IMR-90 (cell line): ENCODE measurements at regions not wholly inside any gene's neighbourhood (a gene's known extent, or its start where the extent isn't known, plus 50 kb on each side); places are given as distances from the start of the nearest gene placed in this dataset.

Source experiments
- ATAC-seq: fragments of 200-7000 bp; cut with Tn5 transposase; 2 replicates; pipeline ENCODE4 v1.9.1; 2020; ENCODE audit warnings: low read depth, mild to moderate bottlenecking, moderate library complexity
- BruUV-seq: library from RNA; stranded (reverse); fragments of 400-500 nt; replicated peaks from 2 replicates; lab custom pipeline; 2021; lab: Mats Ljungman, UMichigan
- CTCF ChIA-PET: fragments of 300-600 bp; formaldehyde crosslinking; extraction: SDS; loops from one replicate; lab custom pipeline; 2021; ENCODE audit warnings: antibody characterized with exemption; lab: Yijun Ruan, JAX
- POLR2A ChIA-PET: fragments of 300-600 bp; sonication (Branson Sonifier 250); formaldehyde crosslinking; loops from one replicate; lab custom pipeline; 2022; ENCODE audit warnings: antibody characterized with exemption; ENCODE audit not compliant: unreplicated experiment; lab: Charles Lee
- DNase-seq: peaks from one replicate; pipeline ENCODE4 v3.0.0; 2013
- H2AFZ ChIP-seq: replicated peaks from 2 replicates; pipeline ENCODE3; 2013; ENCODE audit warnings: low read length, mild to moderate bottlenecking; ENCODE audit not compliant: poor library complexity
- H2AK5ac ChIP-seq: 2 replicates; pipeline ENCODE4 v1.6.1; 2013; ENCODE audit warnings: low read depth, low read length, inconsistent platforms
- H2AK9ac ChIP-seq: replicated peaks from 2 replicates; pipeline ENCODE3; 2013; ENCODE audit warnings: mild to moderate bottlenecking, low read depth, low read length, moderate library complexity; ENCODE audit not compliant: poor library complexity
- H2BK120ac ChIP-seq: 2 replicates; pipeline ENCODE4 v1.6.1; 2013; ENCODE audit warnings: low read depth, low read length, inconsistent platforms
- H2BK15ac ChIP-seq: 3 replicates; pipeline ENCODE4 v1.6.1; 2013; ENCODE audit warnings: low read depth, low read length, inconsistent platforms
- H2BK20ac ChIP-seq: 2 replicates; pipeline ENCODE4 v1.6.1; 2013; ENCODE audit warnings: low read depth, mild to moderate bottlenecking, inconsistent platforms, low read length, moderate library complexity
- H2BK5ac ChIP-seq: 2 replicates; pipeline ENCODE4 v1.6.1; 2013; ENCODE audit warnings: mild to moderate bottlenecking, low read depth, low read length, inconsistent platforms; ENCODE audit not compliant: poor library complexity, severe bottlenecking
- H3K14ac ChIP-seq: replicated peaks from 2 replicates; pipeline ENCODE4 v1.6.1; 2013; ENCODE audit warnings: low read depth, low read length, inconsistent platforms
- H3K18ac ChIP-seq: 2 replicates; pipeline ENCODE4 v1.6.1; 2013; ENCODE audit warnings: low read depth, low read length, control low read depth
- H3K23ac ChIP-seq: 2 replicates; pipeline ENCODE4 v1.6.1; 2013; ENCODE audit warnings: low read depth, low read length, inconsistent platforms
- H3K27ac ChIP-seq: 2 replicates; pipeline ENCODE4 v1.5.1; 2013; ENCODE audit warnings: mild to moderate bottlenecking, control low read depth, low read length; ENCODE audit not compliant: insufficient read depth
- H3K27me3 ChIP-seq: 2 replicates; pipeline ENCODE4 v1.6.1; 2013; ENCODE audit warnings: low read length; ENCODE audit not compliant: control insufficient read depth, insufficient read depth
- H3K36me3 ChIP-seq: 2 replicates; pipeline ENCODE4 v1.6.1; 2013; ENCODE audit warnings: low read length, mixed read lengths; ENCODE audit not compliant: control insufficient read depth, insufficient read depth
- H3K4ac ChIP-seq: 2 replicates; pipeline ENCODE4 v1.6.1; 2013; ENCODE audit warnings: low read depth, low read length, inconsistent platforms
- H3K4me1 ChIP-seq: 2 replicates; pipeline ENCODE4 v1.6.1; 2013; ENCODE audit warnings: low read length, mixed read lengths; ENCODE audit not compliant: control insufficient read depth, insufficient read depth
- H3K4me2 ChIP-seq: 2 replicates; pipeline ENCODE4 v1.6.1; 2013; ENCODE audit warnings: low read depth, mild to moderate bottlenecking, control low read depth, low read length, moderate library complexity
- H3K4me3 ChIP-seq: 2 replicates; pipeline ENCODE4 v1.5.1; 2013; ENCODE audit warnings: low read depth, mild to moderate bottlenecking, control low read depth, low read length, moderate library complexity; ENCODE audit not compliant: insufficient read depth
- H3K56ac ChIP-seq: 2 replicates; pipeline ENCODE4 v1.6.1; 2013; ENCODE audit warnings: low read length, inconsistent platforms; ENCODE audit not compliant: insufficient read depth; ENCODE audit errors: extremely low read depth
- H3K79me1 ChIP-seq, 2 experiments: 2 replicates each; pipeline ENCODE4 v1.6.1; 2013; ENCODE audit warnings: low read length in 2 of 2, inconsistent platforms in 1 of 2, low read depth in 1 of 2
- H3K9ac ChIP-seq: 2 replicates; pipeline ENCODE4 v1.6.1; 2013; ENCODE audit warnings: low read depth, low read length, control low read depth
- H3K9me1 ChIP-seq: 2 replicates; pipeline ENCODE4 v1.6.1; 2013; ENCODE audit warnings: low read length, inconsistent platforms; ENCODE audit not compliant: insufficient read depth
- H3K9me3 ChIP-seq: 2 replicates; pipeline ENCODE4 v1.6.1; 2013; ENCODE audit warnings: low read length; ENCODE audit not compliant: control insufficient read depth, insufficient read depth
- H4K20me1 ChIP-seq: 2 replicates; pipeline ENCODE4 v1.6.1; 2013; ENCODE audit warnings: low read length, inconsistent platforms; ENCODE audit not compliant: insufficient read depth
- H4K5ac ChIP-seq: 2 replicates; pipeline ENCODE4 v1.6.1; 2013; ENCODE audit warnings: mild to moderate bottlenecking, low read depth, low read length, control low read depth
- H4K8ac ChIP-seq, 2 experiments: 2 replicates each; pipeline ENCODE4 v1.6.1; 2013; ENCODE audit warnings: low read depth in 2 of 2, low read length in 2 of 2, control low read depth in 1 of 2, inconsistent platforms in 1 of 2
- H4K91ac ChIP-seq: 2 replicates; pipeline ENCODE4 v1.6.1; 2013; ENCODE audit warnings: low read depth, low read length, inconsistent platforms; ENCODE audit not compliant: insufficient read depth
- BHLHE40 ChIP-seq: fragments of 150-350 bp; IDR thresholded peaks from 2 replicates; pipeline ENCODE4 v1.6.1; 2016; ENCODE audit warnings: mild to moderate bottlenecking, low read depth, low read length
- CEBPB ChIP-seq: IDR thresholded peaks from 2 replicates; pipeline ENCODE4 v1.6.1; 2012; ENCODE audit warnings: low read depth, low read length, improper control_type of control experiment
- CHD1 ChIP-seq: IDR thresholded peaks from 2 replicates; pipeline ENCODE4 v1.6.1; 2012; ENCODE audit warnings: low read depth, low read length, improper control_type of control experiment
- FOS ChIP-seq: fragments of 150-350 bp; IDR thresholded peaks from 2 replicates; pipeline ENCODE4 v1.6.1; 2016; ENCODE audit warnings: low read depth, low read length
- MAFK ChIP-seq: IDR thresholded peaks from 2 replicates; pipeline ENCODE4 v1.6.1; 2012; ENCODE audit warnings: low read depth, low read length, improper control_type of control experiment
- MAZ ChIP-seq: IDR thresholded peaks from 2 replicates; pipeline ENCODE4 v1.6.1; 2012; ENCODE audit warnings: low read depth, mild to moderate bottlenecking, low read length, improper control_type of control experiment, moderate library complexity, borderline replicate concordance
- MXI1 ChIP-seq: IDR thresholded peaks from 2 replicates; pipeline ENCODE4 v1.6.1; 2012; ENCODE audit warnings: low read depth, mild to moderate bottlenecking, low read length, moderate library complexity, borderline replicate concordance
- NFE2L2 ChIP-seq: fragments of 150-350 bp; IDR thresholded peaks from 2 replicates; pipeline ENCODE4 v1.6.1; 2016; ENCODE audit warnings: low read depth, mild to moderate bottlenecking, low read length
- POLR2A ChIP-seq: IDR thresholded peaks from 2 replicates; pipeline ENCODE4 v1.6.1; 2012; ENCODE audit warnings: mild to moderate bottlenecking, low read depth, low read length
- RAD21 ChIP-seq: IDR thresholded peaks from 2 replicates; pipeline ENCODE4 v1.6.1; 2012; ENCODE audit warnings: low read length, improper control_type of control experiment
- RCOR1 ChIP-seq: IDR thresholded peaks from 2 replicates; pipeline ENCODE4 v1.6.1; 2012; ENCODE audit warnings: mild to moderate bottlenecking, low read length, improper control_type of control experiment; ENCODE audit not compliant: insufficient replicate concordance
- RFX5 ChIP-seq: IDR thresholded peaks from 2 replicates; pipeline ENCODE4 v1.8.0; 2012; ENCODE audit warnings: low read depth, mild to moderate bottlenecking, low read length, moderate library complexity
- SMC3 ChIP-seq: fragments of 150-350 bp; IDR thresholded peaks from 2 replicates; pipeline ENCODE4 v1.6.1; 2016; ENCODE audit warnings: low read depth, mild to moderate bottlenecking, antibody characterized with exemption, low read length, moderate library complexity
- WGBS, 2 experiments: methylation state at CpG; one replicate each; pipeline versions ENCODE4 v1.1.5 to v1.1.7; 2013; ENCODE audit warnings: missing lambda C conversion rate in 2 of 2; ENCODE audit not compliant: insufficient read length in 1 of 2; ENCODE audit errors: extremely low coverage in 2 of 2; 5-methylcytosine and 5-hydroxymethylcytosine counted together
- dilution Hi-C: fragments of 300-500 bp; cut with HindIII; formaldehyde crosslinking; loops from one replicate; pipeline ENCODE4 v1.14.3; 2018; ENCODE audit warnings: low sequenced_read_pairs; ENCODE audit not compliant: unreplicated experiment
- in situ Hi-C: fragments of 300-500 bp; cut with MboI; formaldehyde crosslinking; loops from 3 replicates; pipeline ENCODE4 v1.14.3; 2019; ENCODE audit warnings: low sequenced_read_pairs, inconsistent platforms, mixed read lengths
- intact Hi-C: fragments of 100-400 bp; cut with micrococcal nuclease; formaldehyde crosslinking; loops from 2 replicates; pipeline ENCODE4 v1.10.0; 2022
- TF ChIP-seq, protein P1 (sequence below): fragments of 150-350 bp; IDR thresholded peaks from 2 replicates; pipeline ENCODE4 v1.6.1; 2016; ENCODE audit warnings: low read depth, mild to moderate bottlenecking, low read length, moderate library complexity, borderline replicate concordance
- TF ChIP-seq, protein P2 (sequence below): fragments of 150-350 bp; IDR thresholded peaks from 2 replicates; pipeline ENCODE4 v1.6.1; 2017; ENCODE audit warnings: mild to moderate bottlenecking, antibody characterized with exemption, low read length, low read depth
- TF ChIP-seq, protein P3 (sequence below): conservative IDR thresholded peaks from 2 replicates; pipeline ENCODE4 v1.5.1; 2012; ENCODE audit warnings: mild to moderate bottlenecking, low read depth, low read length, improper control_type of control experiment

DNA sequence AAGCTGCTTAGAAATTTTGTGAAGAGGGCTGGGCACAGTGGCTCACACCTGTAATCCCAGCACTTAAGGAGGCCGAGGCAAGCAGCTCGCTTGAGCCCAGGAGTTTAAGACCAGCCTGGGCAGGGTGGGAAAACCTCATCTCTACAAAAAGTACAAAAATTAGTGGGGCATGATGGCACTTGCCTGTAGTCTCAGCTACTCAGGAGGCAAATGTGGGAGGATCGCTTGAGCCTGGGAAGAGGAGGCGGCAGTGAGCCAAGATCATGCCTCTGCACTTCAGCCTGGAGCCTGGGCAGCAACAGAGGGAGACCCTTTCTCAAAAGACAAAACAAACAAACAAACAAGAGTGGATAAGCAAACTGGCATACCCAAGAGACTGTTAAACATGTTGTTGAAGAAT, 308.3 kb upstream of the ADGRB3 start:
- peaks cover 2% of the 10 kb centered on the region; the same call in 1 of the 2 replicates for H3K9me3 ChIP-seq

More for the DNA sequence above, 308.3 kb upstream of the ADGRB3 start:
- BruUV-seq = no TSS peak
- Histone ChIP-seq H3K9me1 (no peaks in the 10 kb centered on the region), H4K5ac (no peak overlapping the region), H4K8ac (no peak overlapping the region), H3K4me3 (no peak overlapping the region), H3K4me2 (no peak overlapping the region), H2BK20ac (no peak overlapping the region), H4K20me1 (no peaks in the 10 kb centered on the region), H3K56ac (no peak overlapping the region), H3K14ac (no peak overlapping the region), H3K27ac (no peak overlapping the region), H3K9ac (no peak overlapping the region), H2AK5ac (no peak overlapping the region), H2BK120ac (no peak overlapping the region), H3K79me1 (no peaks in the 10 kb centered on the region), H3K23ac (no peak overlapping the region), H2AK9ac (no peak overlapping the region), H3K36me3 (no peaks in the 10 kb centered on the region), H3K4ac (no peak overlapping the region), H3K18ac (no peak overlapping the region), H2BK15ac (no peak overlapping the region), H4K91ac (no peak overlapping the region), H3K27me3 (no peaks in the 10 kb centered on the region), H2AFZ (no peak overlapping the region), H3K4me1 (no peaks in the 10 kb centered on the region), H2BK5ac (no peak overlapping the region)
- intact Hi-C loops = no loop called here
- CTCF ChIA-PET = no interaction called here
- no CpG with 5 or more reads among the region's 4 CpGs for WGBS, 2 experiments
- DNase-seq (no peak), ATAC-seq (no peak)
- in situ Hi-C loops = no loop called here
- dilution Hi-C loops = no loop called here
- POLR2A ChIA-PET = no interaction called here
- TF ChIP-seq POLR2A (no peak), FOS (no peak), RAD21 (no peak), MAZ (no peak), NFE2L2 (no peak), MXI1 (no peak), CEBPB (no peak), RCOR1 (no peak), BHLHE40 (no peak), RFX5 (no peak), CHD1 (no peak), SMC3 (no peak), MAFK (no peak)
- TF ChIP-seq, protein P1, sequence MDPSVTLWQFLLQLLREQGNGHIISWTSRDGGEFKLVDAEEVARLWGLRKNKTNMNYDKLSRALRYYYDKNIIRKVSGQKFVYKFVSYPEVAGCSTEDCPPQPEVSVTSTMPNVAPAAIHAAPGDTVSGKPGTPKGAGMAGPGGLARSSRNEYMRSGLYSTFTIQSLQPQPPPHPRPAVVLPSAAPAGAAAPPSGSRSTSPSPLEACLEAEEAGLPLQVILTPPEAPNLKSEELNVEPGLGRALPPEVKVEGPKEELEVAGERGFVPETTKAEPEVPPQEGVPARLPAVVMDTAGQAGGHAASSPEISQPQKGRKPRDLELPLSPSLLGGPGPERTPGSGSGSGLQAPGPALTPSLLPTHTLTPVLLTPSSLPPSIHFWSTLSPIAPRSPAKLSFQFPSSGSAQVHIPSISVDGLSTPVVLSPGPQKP = no peak
- TF ChIP-seq, protein P2, sequence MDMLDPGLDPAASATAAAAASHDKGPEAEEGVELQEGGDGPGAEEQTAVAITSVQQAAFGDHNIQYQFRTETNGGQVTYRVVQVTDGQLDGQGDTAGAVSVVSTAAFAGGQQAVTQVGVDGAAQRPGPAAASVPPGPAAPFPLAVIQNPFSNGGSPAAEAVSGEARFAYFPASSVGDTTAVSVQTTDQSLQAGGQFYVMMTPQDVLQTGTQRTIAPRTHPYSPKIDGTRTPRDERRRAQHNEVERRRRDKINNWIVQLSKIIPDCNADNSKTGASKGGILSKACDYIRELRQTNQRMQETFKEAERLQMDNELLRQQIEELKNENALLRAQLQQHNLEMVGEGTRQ = no peak
- TF ChIP-seq, protein P3, sequence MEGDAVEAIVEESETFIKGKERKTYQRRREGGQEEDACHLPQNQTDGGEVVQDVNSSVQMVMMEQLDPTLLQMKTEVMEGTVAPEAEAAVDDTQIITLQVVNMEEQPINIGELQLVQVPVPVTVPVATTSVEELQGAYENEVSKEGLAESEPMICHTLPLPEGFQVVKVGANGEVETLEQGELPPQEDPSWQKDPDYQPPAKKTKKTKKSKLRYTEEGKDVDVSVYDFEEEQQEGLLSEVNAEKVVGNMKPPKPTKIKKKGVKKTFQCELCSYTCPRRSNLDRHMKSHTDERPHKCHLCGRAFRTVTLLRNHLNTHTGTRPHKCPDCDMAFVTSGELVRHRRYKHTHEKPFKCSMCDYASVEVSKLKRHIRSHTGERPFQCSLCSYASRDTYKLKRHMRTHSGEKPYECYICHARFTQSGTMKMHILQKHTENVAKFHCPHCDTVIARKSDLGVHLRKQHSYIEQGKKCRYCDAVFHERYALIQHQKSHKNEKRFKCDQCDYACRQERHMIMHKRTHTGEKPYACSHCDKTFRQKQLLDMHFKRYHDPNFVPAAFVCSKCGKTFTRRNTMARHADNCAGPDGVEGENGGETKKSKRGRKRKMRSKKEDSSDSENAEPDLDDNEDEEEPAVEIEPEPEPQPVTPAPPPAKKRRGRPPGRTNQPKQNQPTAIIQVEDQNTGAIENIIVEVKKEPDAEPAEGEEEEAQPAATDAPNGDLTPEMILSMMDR = no peak
